ENCODE measurements at regions not wholly inside any gene's neighbourhood (a gene's known extent, or its start where the extent isn't known, plus 50 kb on each side); places are given as distances from the start of the nearest gene placed in this dataset.

GRCh38 chr1:228809621-228810394, 74.5 kb downstream of the RHOU start:
- TF ChIP-seq POLR2A (IDR thresholded peaks at IDR 0.05) (no peak), CTCF (IDR thresholded peaks at IDR 0.05 in 4 of 5, conservative IDR thresholded peaks at IDR 0.05 in 1 of 5) (no peak)

All from gastrocnemius medialis (tissue), 4 donors.